IMR-90 (cell line): ENCODE measurements at regions not wholly inside any gene's neighbourhood (a gene's known extent, or its start where the extent isn't known, plus 50 kb on each side); places are given as distances from the start of the nearest gene placed in this dataset.

Experiments used
- ATAC-seq: fragments of 200-7000 bp; cut with Tn5 transposase; 2 replicates; pipeline ENCODE4 v1.9.1; 2020; ENCODE audit warnings: low read depth, mild to moderate bottlenecking, moderate library complexity
- BruUV-seq: library from RNA; stranded (reverse); fragments of 400-500 nt; replicated peaks from 2 replicates; lab custom pipeline; 2021; lab: Mats Ljungman, UMichigan
- CTCF ChIA-PET: fragments of 300-600 bp; formaldehyde crosslinking; extraction: SDS; loops from one replicate; lab custom pipeline; 2021; ENCODE audit warnings: antibody characterized with exemption; lab: Yijun Ruan, JAX
- POLR2A ChIA-PET: fragments of 300-600 bp; sonication (Branson Sonifier 250); formaldehyde crosslinking; loops from one replicate; lab custom pipeline; 2022; ENCODE audit warnings: antibody characterized with exemption; ENCODE audit not compliant: unreplicated experiment; lab: Charles Lee
- DNase-seq: peaks from one replicate; pipeline ENCODE4 v3.0.0; 2013
- H2AFZ ChIP-seq: replicated peaks from 2 replicates; pipeline ENCODE3; 2013; ENCODE audit warnings: low read length, mild to moderate bottlenecking; ENCODE audit not compliant: poor library complexity
- H2AK5ac ChIP-seq: 2 replicates; pipeline ENCODE4 v1.6.1; 2013; ENCODE audit warnings: low read depth, low read length, inconsistent platforms
- H2AK9ac ChIP-seq: replicated peaks from 2 replicates; pipeline ENCODE3; 2013; ENCODE audit warnings: mild to moderate bottlenecking, low read depth, low read length, moderate library complexity; ENCODE audit not compliant: poor library complexity
- H2BK120ac ChIP-seq: 2 replicates; pipeline ENCODE4 v1.6.1; 2013; ENCODE audit warnings: low read depth, low read length, inconsistent platforms
- H2BK15ac ChIP-seq: 3 replicates; pipeline ENCODE4 v1.6.1; 2013; ENCODE audit warnings: low read depth, low read length, inconsistent platforms
- H2BK20ac ChIP-seq: 2 replicates; pipeline ENCODE4 v1.6.1; 2013; ENCODE audit warnings: low read depth, mild to moderate bottlenecking, inconsistent platforms, low read length, moderate library complexity
- H2BK5ac ChIP-seq: 2 replicates; pipeline ENCODE4 v1.6.1; 2013; ENCODE audit warnings: mild to moderate bottlenecking, low read depth, low read length, inconsistent platforms; ENCODE audit not compliant: poor library complexity, severe bottlenecking
- H3K14ac ChIP-seq: replicated peaks from 2 replicates; pipeline ENCODE4 v1.6.1; 2013; ENCODE audit warnings: low read depth, low read length, inconsistent platforms
- H3K18ac ChIP-seq: 2 replicates; pipeline ENCODE4 v1.6.1; 2013; ENCODE audit warnings: low read depth, low read length, control low read depth
- H3K23ac ChIP-seq: 2 replicates; pipeline ENCODE4 v1.6.1; 2013; ENCODE audit warnings: low read depth, low read length, inconsistent platforms
- H3K27ac ChIP-seq: 2 replicates; pipeline ENCODE4 v1.5.1; 2013; ENCODE audit warnings: mild to moderate bottlenecking, control low read depth, low read length; ENCODE audit not compliant: insufficient read depth
- H3K27me3 ChIP-seq: 2 replicates; pipeline ENCODE4 v1.6.1; 2013; ENCODE audit warnings: low read length; ENCODE audit not compliant: control insufficient read depth, insufficient read depth
- H3K36me3 ChIP-seq: 2 replicates; pipeline ENCODE4 v1.6.1; 2013; ENCODE audit warnings: low read length, mixed read lengths; ENCODE audit not compliant: control insufficient read depth, insufficient read depth
- H3K4ac ChIP-seq: 2 replicates; pipeline ENCODE4 v1.6.1; 2013; ENCODE audit warnings: low read depth, low read length, inconsistent platforms
- H3K4me1 ChIP-seq: 2 replicates; pipeline ENCODE4 v1.6.1; 2013; ENCODE audit warnings: low read length, mixed read lengths; ENCODE audit not compliant: control insufficient read depth, insufficient read depth
- H3K4me2 ChIP-seq: 2 replicates; pipeline ENCODE4 v1.6.1; 2013; ENCODE audit warnings: low read depth, mild to moderate bottlenecking, control low read depth, low read length, moderate library complexity
- H3K4me3 ChIP-seq: 2 replicates; pipeline ENCODE4 v1.5.1; 2013; ENCODE audit warnings: low read depth, mild to moderate bottlenecking, control low read depth, low read length, moderate library complexity; ENCODE audit not compliant: insufficient read depth
- H3K56ac ChIP-seq: 2 replicates; pipeline ENCODE4 v1.6.1; 2013; ENCODE audit warnings: low read length, inconsistent platforms; ENCODE audit not compliant: insufficient read depth; ENCODE audit errors: extremely low read depth
- H3K79me1 ChIP-seq, 2 experiments: 2 replicates each; pipeline ENCODE4 v1.6.1; 2013; ENCODE audit warnings: low read length in 2 of 2, inconsistent platforms in 1 of 2, low read depth in 1 of 2
- H3K9ac ChIP-seq: 2 replicates; pipeline ENCODE4 v1.6.1; 2013; ENCODE audit warnings: low read depth, low read length, control low read depth
- H3K9me1 ChIP-seq: 2 replicates; pipeline ENCODE4 v1.6.1; 2013; ENCODE audit warnings: low read length, inconsistent platforms; ENCODE audit not compliant: insufficient read depth
- H3K9me3 ChIP-seq: 2 replicates; pipeline ENCODE4 v1.6.1; 2013; ENCODE audit warnings: low read length; ENCODE audit not compliant: control insufficient read depth, insufficient read depth
- H4K20me1 ChIP-seq: 2 replicates; pipeline ENCODE4 v1.6.1; 2013; ENCODE audit warnings: low read length, inconsistent platforms; ENCODE audit not compliant: insufficient read depth
- H4K5ac ChIP-seq: 2 replicates; pipeline ENCODE4 v1.6.1; 2013; ENCODE audit warnings: mild to moderate bottlenecking, low read depth, low read length, control low read depth
- H4K8ac ChIP-seq, 2 experiments: 2 replicates each; pipeline ENCODE4 v1.6.1; 2013; ENCODE audit warnings: low read depth in 2 of 2, low read length in 2 of 2, control low read depth in 1 of 2, inconsistent platforms in 1 of 2
- H4K91ac ChIP-seq: 2 replicates; pipeline ENCODE4 v1.6.1; 2013; ENCODE audit warnings: low read depth, low read length, inconsistent platforms; ENCODE audit not compliant: insufficient read depth
- BHLHE40 ChIP-seq: fragments of 150-350 bp; IDR thresholded peaks from 2 replicates; pipeline ENCODE4 v1.6.1; 2016; ENCODE audit warnings: mild to moderate bottlenecking, low read depth, low read length
- MAFK ChIP-seq: IDR thresholded peaks from 2 replicates; pipeline ENCODE4 v1.6.1; 2012; ENCODE audit warnings: low read depth, low read length, improper control_type of control experiment
- MAZ ChIP-seq: IDR thresholded peaks from 2 replicates; pipeline ENCODE4 v1.6.1; 2012; ENCODE audit warnings: low read depth, mild to moderate bottlenecking, low read length, improper control_type of control experiment, moderate library complexity, borderline replicate concordance
- NFE2L2 ChIP-seq: fragments of 150-350 bp; IDR thresholded peaks from 2 replicates; pipeline ENCODE4 v1.6.1; 2016; ENCODE audit warnings: low read depth, mild to moderate bottlenecking, low read length
- POLR2A ChIP-seq: IDR thresholded peaks from 2 replicates; pipeline ENCODE4 v1.6.1; 2012; ENCODE audit warnings: mild to moderate bottlenecking, low read depth, low read length
- RCOR1 ChIP-seq: IDR thresholded peaks from 2 replicates; pipeline ENCODE4 v1.6.1; 2012; ENCODE audit warnings: mild to moderate bottlenecking, low read length, improper control_type of control experiment; ENCODE audit not compliant: insufficient replicate concordance
- RFX5 ChIP-seq: IDR thresholded peaks from 2 replicates; pipeline ENCODE4 v1.8.0; 2012; ENCODE audit warnings: low read depth, mild to moderate bottlenecking, low read length, moderate library complexity
- SMC3 ChIP-seq: fragments of 150-350 bp; IDR thresholded peaks from 2 replicates; pipeline ENCODE4 v1.6.1; 2016; ENCODE audit warnings: low read depth, mild to moderate bottlenecking, antibody characterized with exemption, low read length, moderate library complexity
- WGBS, 2 experiments: methylation state at CpG; one replicate each; pipeline versions ENCODE4 v1.1.5 to v1.1.7; 2013; ENCODE audit warnings: missing lambda C conversion rate in 2 of 2; ENCODE audit not compliant: insufficient read length in 1 of 2; ENCODE audit errors: extremely low coverage in 2 of 2; 5-methylcytosine and 5-hydroxymethylcytosine counted together
- dilution Hi-C: fragments of 300-500 bp; cut with HindIII; formaldehyde crosslinking; loops from one replicate; pipeline ENCODE4 v1.14.3; 2018; ENCODE audit warnings: low sequenced_read_pairs; ENCODE audit not compliant: unreplicated experiment
- in situ Hi-C: fragments of 300-500 bp; cut with MboI; formaldehyde crosslinking; loops from 3 replicates; pipeline ENCODE4 v1.14.3; 2019; ENCODE audit warnings: low sequenced_read_pairs, inconsistent platforms, mixed read lengths
- intact Hi-C: fragments of 100-400 bp; cut with micrococcal nuclease; formaldehyde crosslinking; loops from 2 replicates; pipeline ENCODE4 v1.10.0; 2022

- Histone ChIP-seq H3K4me3 (no peak overlapping the region), H2AFZ (no peak overlapping the region), H3K14ac (no peak overlapping the region), H3K27ac (no peak overlapping the region), H3K18ac (0 out of 2 replicates have a peak overlapping the region, but pooled peaks have one; percentile 12), H3K9me1 (no peaks in the 10 kb centered on the region), H2BK120ac (no peak overlapping the region), H2BK15ac (no peak overlapping the region), H3K27me3 (no peaks in the 10 kb centered on the region), H2BK5ac (no peak overlapping the region), H2BK20ac (no peak overlapping the region), H4K91ac (no peak overlapping the region), H4K5ac (no peak overlapping the region), H2AK9ac (no peak overlapping the region), H4K8ac (no peak overlapping the region), H3K9me3 (no peaks in the 10 kb centered on the region), H3K79me1 (no peaks in the 10 kb centered on the region), H3K36me3 (no peaks in the 10 kb centered on the region), H3K4ac (no peak overlapping the region), H3K23ac (no peak overlapping the region), H3K4me1 (no peaks in the 10 kb centered on the region), H3K9ac (no peak overlapping the region), H3K4me2 (peak overlapping the region; percentile 51), H3K56ac (no peak overlapping the region), H4K20me1 (no peaks in the 10 kb centered on the region), H2AK5ac (no peak overlapping the region)
- intact Hi-C loops = no loop called here
- TF ChIP-seq RCOR1 = no peak
- TF ChIP-seq BHLHE40 = no peak
- TF ChIP-seq RFX5 = peak; percentile 60; the same call in 1 of the 2 replicates
- TF ChIP-seq POLR2A = no peak
- TF ChIP-seq MAZ = no peak
- no peak for TF ChIP-seq NFE2L2
- no peak for TF ChIP-seq SMC3
- no peak for TF ChIP-seq MAFK
- in situ Hi-C loops = no loop called here
- no CpG with 5 or more reads among the region's 1 CpG for WGBS, 2 experiments
- ChIA-PET POLR2A (no interaction called here), CTCF (interaction anchor here (0.6 to 1.0 kb wide), 2 partner anchors 11 to 18 kb away, joined by 3 read pairs; no protein-coding TSS in a partner anchor)
- BruUV-seq = no TSS peak
- ATAC-seq (peak; percentile 40; the same call in 1 of the 2 replicates), DNase-seq (peak; percentile 23)
- dilution Hi-C loops = no loop called here
Observed at GRCh38 chr12:87311206-87311605, 718.0 kb downstream of the C12orf50 start.
